H1 (cell line): ENCODE measurements at regions not wholly inside any gene's neighbourhood (a gene's known extent, or its start where the extent isn't known, plus 50 kb on each side); places are given as distances from the start of the nearest gene placed in this dataset.

Experiments
- BCL11A ChIP-seq, 2 experiments: IDR thresholded peaks; one replicate each; pipeline ENCODE4 v1.6.1; 2011; ENCODE audit warnings: low read depth in 2 of 2, low read length in 2 of 2, mild to moderate bottlenecking in 2 of 2
- HDAC2 ChIP-seq, 2 experiments: fragments of 300-600 bp in 1 of 2; sonication (generic) in 1 of 2; IDR thresholded peaks; 2 replicates each; pipeline ENCODE4 v1.6.1; 2011 to 2012; ENCODE audit warnings: low read depth in 2 of 2, low read length in 2 of 2, mild to moderate bottlenecking in 2 of 2, moderate library complexity in 2 of 2, borderline replicate concordance in 1 of 2, inconsistent platforms in 1 of 2
- MAX ChIP-seq: IDR thresholded peaks from 2 replicates; pipeline ENCODE4 v1.6.1; 2012; ENCODE audit warnings: inconsistent platforms

GRCh38 chr10:15432266-15432665, 61.2 kb upstream of the FAM171A1 start (continued):
- TF ChIP-seq BCL11A (IDR thresholded peaks at IDR 0.05; ENCODE audit: low read depth in 2 of 2, low read length in 2 of 2), result no peak
- no peak for TF ChIP-seq MAX
- TF ChIP-seq HDAC2 (IDR thresholded peaks at IDR 0.05; ENCODE audit: borderline replicate concordance in 1 of 2, low read depth in 2 of 2, low read length in 2 of 2), result no peak
